B cell (primary cell): ENCODE measurements at regions not wholly inside any gene's neighbourhood (a gene's known extent, or its start where the extent isn't known, plus 50 kb on each side); places are given as distances from the start of the nearest gene placed in this dataset.

Experiments used
- ATAC-seq: fragments of 200-7000 bp; cut with Tn5 transposase; one replicate; pipeline ENCODE4 v1.10.0; 2021; ENCODE audit warnings: low read depth, mild to moderate bottlenecking, moderate number of reproducible peaks, moderate library complexity
- CTCF ChIA-PET: fragments of 350-600 bp; sonication (Branson Sonifier 250); formaldehyde crosslinking; loops from one replicate; lab custom pipeline; 2021; ENCODE audit warnings: antibody characterized with exemption, inconsistent platforms; lab: Charles Lee
- POLR2A ChIA-PET: fragments of 350-600 bp; sonication (Branson Sonifier 250); formaldehyde crosslinking; loops from one replicate; lab custom pipeline; 2021; ENCODE audit warnings: antibody characterized with exemption; lab: Charles Lee
- DNase-seq: peaks from one replicate; pipeline ENCODE4 v3.0.0; 2013
- H2AFZ ChIP-seq: 2 replicates; pipeline ENCODE4 v1.6.1; 2012; ENCODE audit warnings: mild to moderate bottlenecking, low read depth, low read length; ENCODE audit not compliant: insufficient read depth, poor library complexity, severe bottlenecking
- H3K27ac ChIP-seq, 2 donors: 1 replicate in 1 of 2; 2 replicates in 1 of 2; pipeline ENCODE4 v1.5.1; 2012 to 2013; ENCODE audit warnings: low read length in 2 of 2, mild to moderate bottlenecking in 2 of 2, moderate library complexity in 1 of 2
- H3K27me3 ChIP-seq, 4 experiments: fragments of 200-600 bp in 1 of 4; sonication (generic) in 1 of 4; replicated peaks in 1 of 4; 1 replicate in 2 of 4; 2 replicates in 2 of 4; pipeline versions ENCODE4 v1.6.1 to v1.7.0; 2013 to 2016; ENCODE audit warnings: low read length in 3 of 4, mild to moderate bottlenecking in 2 of 4, mixed read lengths in 1 of 4, moderate library complexity in 1 of 4; ENCODE audit not compliant: insufficient read depth in 4 of 4, control insufficient read depth in 3 of 4; ENCODE audit errors: control extremely low read depth in 1 of 4
- H3K36me3 ChIP-seq, 2 experiments: replicated peaks in 1 of 2; 1 replicate in 1 of 2; 2 replicates in 1 of 2; pipeline versions ENCODE4 v1.6.1 to v1.7.1; 2013; ENCODE audit warnings: low read length in 1 of 2; ENCODE audit not compliant: insufficient read depth in 2 of 2, control insufficient read depth in 1 of 2; ENCODE audit errors: control extremely low read depth in 1 of 2, extremely low read depth in 1 of 2
- H3K4me1 ChIP-seq, 2 donors: fragments of 200-600 bp in 1 of 2; sonication (generic) in 1 of 2; 1 replicate in 1 of 2; 2 replicates in 1 of 2; pipeline versions ENCODE4 v1.5.1 to v1.6.1; 2013 to 2017; ENCODE audit warnings: low read length in 2 of 2; ENCODE audit not compliant: control insufficient read depth in 2 of 2, insufficient read depth in 2 of 2
- H3K4me2 ChIP-seq: replicated peaks from 2 replicates; pipeline ENCODE3; 2012; ENCODE audit warnings: mild to moderate bottlenecking, low read depth, low read length; ENCODE audit not compliant: poor library complexity, severe bottlenecking
- H3K4me3 ChIP-seq, 5 experiments: fragments of 200-600 bp in 1 of 5; sonication (generic) in 1 of 5; 1 replicate in 3 of 5; 2 replicates in 2 of 5; pipeline versions ENCODE4 v1.5.1 to v1.7.0; 2011 to 2016; ENCODE audit warnings: low read length in 4 of 5, mild to moderate bottlenecking in 4 of 5, low read depth in 2 of 5, control low read depth in 1 of 5, moderate library complexity in 1 of 5; ENCODE audit not compliant: insufficient read depth in 1 of 5; ENCODE audit errors: control extremely low read depth in 1 of 5, extremely low read depth in 1 of 5
- H3K79me2 ChIP-seq: fragments of 200-600 bp; sonication (generic); one replicate; pipeline ENCODE4 v1.6.0; 2016; ENCODE audit warnings: low read length; ENCODE audit not compliant: control insufficient read depth, insufficient read depth
- H3K9ac ChIP-seq: fragments of 200-600 bp; sonication (generic); 2 replicates; pipeline ENCODE4 v1.6.1; 2017; ENCODE audit warnings: mild to moderate bottlenecking, low read length, moderate library complexity
- H3K9me3 ChIP-seq, 3 donors: one replicate each; pipeline versions ENCODE4 v1.6.1 to v1.7.1; 2013; ENCODE audit warnings: low read length in 2 of 3; ENCODE audit not compliant: control insufficient read depth in 2 of 3, insufficient read depth in 1 of 3; ENCODE audit errors: control extremely low read depth in 1 of 3
- H4K20me1 ChIP-seq: 2 replicates; pipeline ENCODE4 v1.6.0; 2012; ENCODE audit warnings: mild to moderate bottlenecking, low read length; ENCODE audit not compliant: insufficient read depth, control insufficient read depth, poor library complexity, severe bottlenecking
- H3K27ac Mint-ChIP-seq: one replicate; pipeline ENCODE4 v1.8.0; 2021; ENCODE audit warnings: mixed read lengths
- H3K27me3 Mint-ChIP-seq: one replicate; pipeline ENCODE4 v1.8.0; 2021; ENCODE audit warnings: mixed read lengths
- H3K4me1 Mint-ChIP-seq: one replicate; pipeline ENCODE4 v1.8.0; 2021; ENCODE audit warnings: mixed read lengths
- H3K4me3 Mint-ChIP-seq: one replicate; pipeline ENCODE4 v1.8.0; 2021; ENCODE audit warnings: mixed read lengths
- H3K9me3 Mint-ChIP-seq: one replicate; pipeline ENCODE4 v1.8.0; 2022; ENCODE audit warnings: mixed read lengths; ENCODE audit not compliant: insufficient read depth
- CTCF ChIP-seq: fragments of 200-600 bp; IDR thresholded peaks from one replicate; pipeline ENCODE4 v1.8.0; 2022; ENCODE audit warnings: antibody characterized with exemption, mild to moderate bottlenecking
- EZH2 ChIP-seq: IDR thresholded peaks from 2 replicates; pipeline ENCODE4 v1.6.1; 2012; ENCODE audit warnings: borderline replicate concordance, low read depth, mild to moderate bottlenecking, moderate library complexity, low read length; ENCODE audit not compliant: insufficient read depth, poor library complexity, severe bottlenecking
- whole genome bisulfite sequencing: methylation state at CpG from one replicate; pipeline ENCODE4 v1.1.5; 2013; ENCODE audit warnings: missing lambda C conversion rate; ENCODE audit not compliant: insufficient coverage; 5-methylcytosine and 5-hydroxymethylcytosine counted together
- intact Hi-C: fragments of 100-400 bp; cut with micrococcal nuclease; formaldehyde crosslinking; loops from one replicate; pipeline ENCODE4 v1.10.0; 2022

GRCh38 chr14:37697489-37698121 lies 102.2 kb downstream of the TTC6 start:
- H4K20me1 ChIP-seq: no peaks in the 10 kb centered on the region
- H3K79me2 ChIP-seq: no peaks in the 10 kb centered on the region
- no peaks in the 10 kb centered on the region for H3K27me3 ChIP-seq
- H2AFZ ChIP-seq: no peak overlapping the region
- H3K9me3 ChIP-seq: peaks cover 0 to 2% (median 0%) of the 10 kb centered on the region in 3 donors
- peaks cover 6% of the 10 kb centered on the region for H3K9me3 Mint-ChIP-seq
- no peak overlapping the region for H3K4me3 Mint-ChIP-seq
- DNase-seq: no peak
- H3K4me1 ChIP-seq: no peaks in the 10 kb centered on the region
- H3K4me3 ChIP-seq: no peak overlapping the region
- H3K4me2 ChIP-seq: no peak overlapping the region
- no peaks in the 10 kb centered on the region for H3K36me3 ChIP-seq
- H3K27ac ChIP-seq: no peak overlapping the region
- H3K9ac ChIP-seq: no peak overlapping the region
- TF ChIP-seq EZH2: no peak
- TF ChIP-seq CTCF: no peak
- H3K4me1 Mint-ChIP-seq: no peaks in the 10 kb centered on the region
- intact Hi-C loops: no loop called here
- CTCF ChIA-PET: no interaction called here
- H3K27me3 Mint-ChIP-seq: no peaks in the 10 kb centered on the region
- no peak overlapping the region for H3K27ac Mint-ChIP-seq
- ATAC-seq: no peak
- POLR2A ChIA-PET: no interaction called here

GRCh38 chr14:37698840-37699777 lies 103.7 kb downstream of the TTC6 start:
- no peak overlapping the region for H3K4me2 ChIP-seq
- H3K27me3 ChIP-seq: no peaks in the 10 kb centered on the region
- peaks cover 0 to 2% (median 0%) of the 10 kb centered on the region in 3 donors for H3K9me3 ChIP-seq
- intact Hi-C loops: no loop called here
- no peaks in the 10 kb centered on the region for H3K36me3 ChIP-seq
- no peak overlapping the region for H3K9ac ChIP-seq
- H3K79me2 ChIP-seq: no peaks in the 10 kb centered on the region
- no peak overlapping the region for H3K27ac ChIP-seq
- no peak overlapping the region for H2AFZ ChIP-seq
- CTCF ChIA-PET: no interaction called here
- Mint-ChIP-seq H3K9me3 (peaks cover 6% of the 10 kb centered on the region), H3K4me1 (no peaks in the 10 kb centered on the region), H3K4me3 (no peak overlapping the region), H3K27ac (no peak overlapping the region), H3K27me3 (no peaks in the 10 kb centered on the region)
- H3K4me1 ChIP-seq: no peaks in the 10 kb centered on the region
- no peak for ATAC-seq
- POLR2A ChIA-PET: no interaction called here
- 97% methylated on average over 4 of the region's 4 CpGs for WGBS
- H3K4me3 ChIP-seq: no peak overlapping the region
- TF ChIP-seq CTCF: no peak
- no peak for TF ChIP-seq EZH2
- no peaks in the 10 kb centered on the region for H4K20me1 ChIP-seq
- DNase-seq: no peak
